K562 (cell line): ENCODE measurements at regions not wholly inside any gene's neighbourhood (a gene's known extent, or its start where the extent isn't known, plus 50 kb on each side); places are given as distances from the start of the nearest gene placed in this dataset.

ENCODE experiments used
- ATAC-seq: fragments of 200-7000 bp; cut with Tn5 transposase; 3 replicates; pipeline ENCODE4 v1.9.1; 2020; ENCODE audit warnings: moderate library complexity
- BruUV-seq: library from RNA; stranded (reverse); fragments of 400-500 nt; replicated peaks from 2 replicates; lab custom pipeline; 2021; lab: Mats Ljungman, UMichigan
- CTCF ChIA-PET: fragments of 300-600 bp; formaldehyde crosslinking; extraction: SDS; loops from one replicate; lab custom pipeline; 2021; ENCODE audit warnings: low intra/inter-chr PET ratio; lab: Yijun Ruan, JAX
- POLR2A ChIA-PET: fragments of 300-600, 350-650 bp; sonication (Branson Sonifier 250); formaldehyde crosslinking; extraction: SDS; loops from one replicate; lab custom pipeline; 2021; ENCODE audit warnings: antibody characterized with exemption, inconsistent platforms; lab: Yijun Ruan, JAX
- DNase-seq, 4 experiments: peaks; one replicate each; pipeline versions ENCODE4 v3.0.0 to v3.0.0-alpha.2; 2011 to 2018; ENCODE audit warnings: low spot score in 3 of 4, mixed read lengths in 3 of 4; ENCODE audit errors: extremely low read depth in 1 of 4
- FAIRE-seq: peaks from 2 replicates; lab custom pipeline; 2011; peaks lifted over from hg19 to GRCh38; lab: Jason Lieb, UNC
- H2AFZ ChIP-seq: 2 replicates; pipeline ENCODE4 v1.6.0; 2011; ENCODE audit warnings: low read depth, low read length, control low read depth, inconsistent platforms
- H3K27ac ChIP-seq: fragments of 200-600 bp; 3 replicates; pipeline ENCODE4 v1.8.0; 2011; ENCODE audit warnings: low read depth, mild to moderate bottlenecking, control low read depth, inconsistent platforms, low read length, moderate library complexity, mixed read lengths; ENCODE audit errors: extremely low read depth
- H3K27me3 ChIP-seq, 2 experiments: fragments of 300-600 bp in 1 of 2; 2 replicates in 1 of 2; 3 replicates in 1 of 2; pipeline versions ENCODE4 v1.6.0 to v1.8.0; 2011; ENCODE audit warnings: inconsistent platforms in 2 of 2, low read length in 2 of 2, mild to moderate bottlenecking in 1 of 2, mixed read lengths in 1 of 2, moderate library complexity in 1 of 2; ENCODE audit not compliant: control insufficient read depth in 2 of 2, insufficient read depth in 2 of 2
- H3K36me3 ChIP-seq: fragments of 300-600 bp; 3 replicates; pipeline ENCODE4 v1.8.0; 2011; ENCODE audit warnings: mild to moderate bottlenecking, low read length, inconsistent platforms; ENCODE audit not compliant: control insufficient read depth, insufficient read depth
- H3K4me1 ChIP-seq, 2 experiments: fragments of 200-600 bp in 1 of 2; replicated peaks in 1 of 2; 2 replicates in 1 of 2; 3 replicates in 1 of 2; pipeline versions ENCODE4 v1.5.1 to v1.8.0; 2011; ENCODE audit warnings: inconsistent platforms in 2 of 2, low read length in 2 of 2, mild to moderate bottlenecking in 1 of 2, mixed read lengths in 1 of 2, moderate library complexity in 1 of 2; ENCODE audit not compliant: control insufficient read depth in 2 of 2, insufficient read depth in 2 of 2
- H3K4me2 ChIP-seq: 2 replicates; pipeline ENCODE4 v1.6.1; 2011; ENCODE audit warnings: low read length, control low read depth, inconsistent platforms, mixed read lengths; ENCODE audit not compliant: insufficient read depth
- H3K4me3 ChIP-seq: fragments of 200-600 bp; sonication (generic), shearing (Covaris generic); 2 replicates; pipeline ENCODE4 v1.5.1; 2016; ENCODE audit warnings: control low read depth, inconsistent platforms
- H3K79me2 ChIP-seq: fragments of 200-600 bp; 3 replicates; pipeline ENCODE4 v1.8.0; 2011; ENCODE audit warnings: low read length, inconsistent platforms; ENCODE audit not compliant: control insufficient read depth, insufficient read depth
- H3K9ac ChIP-seq, 2 experiments: 2 replicates each; pipeline versions ENCODE4 v1.6.0 to v1.6.1; 2011; ENCODE audit warnings: low read depth in 2 of 2, low read length in 2 of 2, control low read depth in 1 of 2, inconsistent platforms in 1 of 2, mild to moderate bottlenecking in 1 of 2, mixed read lengths in 1 of 2; ENCODE audit not compliant: insufficient read depth in 1 of 2
- H3K9me1 ChIP-seq: one replicate; pipeline ENCODE4 v1.6.0; 2011; ENCODE audit warnings: inconsistent platforms, mild to moderate bottlenecking, low read length, moderate library complexity; ENCODE audit not compliant: control insufficient read depth, insufficient read depth
- H3K9me3 ChIP-seq: replicated peaks from 2 replicates; pipeline ENCODE4 v1.5.1; 2011; ENCODE audit warnings: low read depth, low read length, inconsistent platforms; ENCODE audit not compliant: control insufficient read depth, insufficient read depth
- H4K20me1 ChIP-seq: replicated peaks from 2 replicates; pipeline ENCODE4 v1.6.1; 2011; ENCODE audit warnings: low read length, inconsistent platforms, mixed read lengths; ENCODE audit not compliant: control insufficient read depth, insufficient read depth
- ATF2 ChIP-seq: sonication (generic); formaldehyde crosslinking; IDR thresholded peaks from 2 replicates; pipeline ENCODE4 v1.8.1; 2022; ENCODE audit warnings: missing genetic modification reagents
- DMBX1 ChIP-seq: fragments of 250-450 bp; sonication (Bioruptor Pico); IDR thresholded peaks from 2 replicates; pipeline ENCODE4 v1.8.0; 2022; ENCODE audit warnings: inconsistent platforms, mild to moderate bottlenecking, moderate library complexity, borderline replicate concordance
- EP300 ChIP-seq: IDR thresholded peaks from 2 replicates; pipeline ENCODE4 v1.6.1; 2012; ENCODE audit warnings: low read length, improper control_type of control experiment
- MAFG ChIP-seq: fragments of 450-650 bp; conservative IDR thresholded peaks from 2 replicates; pipeline ENCODE4 v1.6.1; 2016; ENCODE audit warnings: missing genetic modification characterization, missing compliant biosample characterization
- NR2C2 ChIP-seq, 2 experiments: fragments of 200-800 bp in 1 of 2; sonication (Bioruptor generic) in 1 of 2; sonication (generic) in 1 of 2; formaldehyde crosslinking in 1 of 2; IDR thresholded peaks; 2 replicates each; pipeline versions ENCODE4 v1.6.1 to v1.8.0; 2016 to 2022; ENCODE audit warnings: mild to moderate bottlenecking in 1 of 2, missing compliant biosample characterization in 1 of 2, missing genetic modification characterization in 1 of 2, missing genetic modification reagents in 1 of 2
- PRDM10 ChIP-seq: fragments of 450-650 bp; IDR thresholded peaks from 2 replicates; pipeline ENCODE4 v1.6.1; 2018; ENCODE audit not compliant: partially characterized antibody
- RBM25 ChIP-seq: fragments of 200-400 bp; formaldehyde crosslinking; IDR thresholded peaks from 2 replicates; pipeline ENCODE4 v1.6.1; 2018; ENCODE audit warnings: low read length, low read depth, moderate library complexity; ENCODE audit not compliant: severe bottlenecking
- SREBF2 ChIP-seq: sonication (generic); formaldehyde crosslinking; IDR thresholded peaks from 2 replicates; pipeline ENCODE4 v1.4.0; 2020; ENCODE audit warnings: mild to moderate bottlenecking, missing genetic modification reagents
- STAG1 ChIP-seq: sonication (generic); formaldehyde crosslinking; IDR thresholded peaks from 2 replicates; pipeline ENCODE4 v1.5.0; 2020; ENCODE audit warnings: missing genetic modification reagents, borderline replicate concordance
- TCF7L2 ChIP-seq: fragments of 150-350 bp; IDR thresholded peaks from 2 replicates; pipeline ENCODE4 v1.6.1; 2016; ENCODE audit warnings: low read depth, mild to moderate bottlenecking, low read length, moderate library complexity
- TFAP4 ChIP-seq: sonication (generic); formaldehyde crosslinking; IDR thresholded peaks from 2 replicates; pipeline ENCODE4 v1.8.0; 2022; ENCODE audit warnings: missing genetic modification reagents, mild to moderate bottlenecking, moderate library complexity, borderline replicate concordance
- ZNF395 ChIP-seq: fragments of 200-800 bp; sonication (Bioruptor generic); IDR thresholded peaks from 2 replicates; pipeline ENCODE4 v1.6.1; 2017; ENCODE audit warnings: missing genetic modification characterization, missing compliant biosample characterization
- WGBS: fragments of 100-300 bp; shearing (Covaris generic); methylation state at CpG from one replicate; pipeline ENCODE4 v1.1.6; 2016; ENCODE audit warnings: low coverage, mixed read lengths; ENCODE audit not compliant: insufficient coverage; ENCODE audit errors: missing lambda C conversion rate; 5-methylcytosine and 5-hydroxymethylcytosine counted together
- in situ Hi-C: fragments of 300-500 bp; cut with MboI; formaldehyde crosslinking; loops from 4 replicates; pipeline ENCODE4 v1.15.0; 2018; ENCODE audit warnings: inconsistent platforms, mixed read lengths
- intact Hi-C: fragments of 100-400 bp; cut with micrococcal nuclease; formaldehyde crosslinking; loops from 2 replicates; pipeline ENCODE4 v1.14.2; 2022

GRCh38 chr12:93192878-93193277 lies 184.8 kb upstream of the NUDT4 start (continued):
- peak; percentile 11 for TF ChIP-seq PRDM10
- TF ChIP-seq MAFG (tag): no peak
- no peak for TF ChIP-seq SREBF2
- 0 out of 2 replicates have a peak, but pooled peaks have one; percentile 71 for TF ChIP-seq DMBX1 (CRISPR knock-in tag)
- TF ChIP-seq EP300: peak; percentile 31; the same call in 1 of the 2 replicates
- peak; percentile 63; the same call in 1 of the 2 replicates for TF ChIP-seq TFAP4 (CRISPR knock-in tag)

- Histone ChIP-seq H3K36me3 (no peaks in the 10 kb centered on the region), H3K27me3 (peaks cover 0 to 4% of the 10 kb centered on the region in 2 experiments; a peak in 1 of 5 replicates), H3K4me3 (no peak overlapping the region), H3K9me3 (peaks cover 5% of the 10 kb centered on the region), H3K9ac (no peak overlapping the region), H2AFZ (no peak overlapping the region), H3K9me1 (no peaks in the 10 kb centered on the region), H3K4me1 (peaks cover 0 to 11% of the 10 kb centered on the region in 2 experiments; a peak in 3 of 5 replicates), H4K20me1 (no peaks in the 10 kb centered on the region), H3K79me2 (no peaks in the 10 kb centered on the region), H3K27ac (no peak overlapping the region), H3K4me2 (no peak overlapping the region)
- no TSS peak for BruUV-seq
- intact Hi-C loops: no loop called here
- ChIA-PET CTCF (no interaction called here), POLR2A (no interaction called here)
- 17% methylated on average over 4 of the region's 4 CpGs for WGBS
- ATAC-seq (no peak), FAIRE-seq (no peak), DNase-seq (no peak)
- in situ Hi-C loops: no loop called here
- TF ChIP-seq ATF2: no peak
- TF ChIP-seq ZNF395 (CRISPR knock-in tag): no peak
- no peak for TF ChIP-seq STAG1 (CRISPR knock-in tag)
- no peak for TF ChIP-seq TCF7L2
- TF ChIP-seq RBM25: no peak
- TF ChIP-seq NR2C2 (CRISPR knock-in tag; IDR thresholded peaks at IDR 0.05): no peak
- no peak for TF ChIP-seq NR2C2 (tag; IDR thresholded peaks at IDR 0.05)
Measured at GRCh38 chr12:93195511-93195910, 182.2 kb upstream of the NUDT4 start.
